HepG2 (cell line): ENCODE measurements at regions not wholly inside any gene's neighbourhood (a gene's known extent, or its start where the extent isn't known, plus 50 kb on each side); places are given as distances from the start of the nearest gene placed in this dataset.

Experiments used
- ATAC-seq: fragments of 200-7000 bp; cut with Tn5 transposase; 3 replicates; pipeline ENCODE4 v1.9.1; 2020; ENCODE audit warnings: mild to moderate bottlenecking, moderate library complexity
- BruUV-seq: library from RNA; stranded (reverse); fragments of 400-500 nt; replicated peaks from 2 replicates; lab custom pipeline; 2021; lab: Mats Ljungman, UMichigan
- CTCF ChIA-PET: fragments of 300-600 bp; formaldehyde crosslinking; extraction: SDS; loops from one replicate; lab custom pipeline; 2021; ENCODE audit warnings: low total read pairs, inconsistent platforms, low intra/inter-chr PET ratio; lab: Yijun Ruan, JAX
- POLR2A ChIA-PET: fragments of 350-600 bp; sonication (Branson Sonifier 250); formaldehyde crosslinking; loops from one replicate; lab custom pipeline; 2020; ENCODE audit warnings: antibody characterized with exemption, inconsistent platforms; lab: Yijun Ruan, JAX
- DNase-seq: peaks from one replicate; pipeline ENCODE4 v3.0.0-alpha.2; 2015; ENCODE audit warnings: low spot score
- FAIRE-seq: peaks from 3 replicates; lab custom pipeline; 2011; peaks lifted over from hg19 to GRCh38; lab: Jason Lieb, UNC
- H2AFZ ChIP-seq: one replicate; pipeline ENCODE4 v1.6.1; 2011; ENCODE audit warnings: low read length, inconsistent platforms
- H3K27ac ChIP-seq: fragments of 300-600 bp; 3 replicates; pipeline ENCODE4 v1.8.0; 2011; ENCODE audit warnings: mixed run types, mild to moderate bottlenecking, mixed read lengths, low read length, inconsistent platforms; ENCODE audit not compliant: insufficient read depth; ENCODE audit errors: extremely low read length
- H3K27me3 ChIP-seq, 2 experiments: fragments of 200-600 bp in 1 of 2; 2 replicates in 1 of 2; 3 replicates in 1 of 2; pipeline versions ENCODE4 v1.6.0 to v1.8.0; 2011; ENCODE audit warnings: low read length in 2 of 2, mild to moderate bottlenecking in 2 of 2, moderate library complexity in 2 of 2, inconsistent platforms in 1 of 2; ENCODE audit not compliant: insufficient read depth in 2 of 2, control insufficient read depth in 1 of 2
- H3K36me3 ChIP-seq, 2 experiments: fragments of 200-600 bp in 1 of 2; replicated peaks in 1 of 2; 2 replicates in 1 of 2; 3 replicates in 1 of 2; pipeline versions ENCODE4 v1.5.1 to v1.8.0; 2011; ENCODE audit warnings: low read length in 2 of 2, inconsistent platforms in 1 of 2; ENCODE audit not compliant: insufficient read depth in 2 of 2, control insufficient read depth in 1 of 2
- H3K4me1 ChIP-seq: 2 replicates; pipeline ENCODE4 v1.5.1; 2012; ENCODE audit warnings: low read length, inconsistent platforms; ENCODE audit not compliant: insufficient read depth
- H3K4me2 ChIP-seq: 2 replicates; pipeline ENCODE4 v1.6.0; 2011; ENCODE audit warnings: low read depth, low read length, inconsistent platforms
- H3K4me3 ChIP-seq, 3 experiments: fragments of 200-600 bp in 1 of 3; sonication (generic), shearing (Covaris generic) in 1 of 3; replicated peaks in 1 of 3; 2 replicates each; pipeline ENCODE4 v1.5.1; 2011 to 2016; ENCODE audit warnings: low read length in 3 of 3, inconsistent platforms in 2 of 3, low read depth in 2 of 3, mild to moderate bottlenecking in 2 of 3, control low read depth in 1 of 3, mixed read lengths in 1 of 3; ENCODE audit not compliant: insufficient read depth in 1 of 3
- H3K79me2 ChIP-seq: one replicate; pipeline ENCODE4 v1.6.1; 2011; ENCODE audit warnings: low read length, inconsistent platforms; ENCODE audit not compliant: insufficient read depth
- H3K9ac ChIP-seq: 2 replicates; pipeline ENCODE4 v1.6.0; 2011; ENCODE audit warnings: mild to moderate bottlenecking, low read depth, low read length, inconsistent platforms; ENCODE audit not compliant: insufficient read depth
- H3K9me3 ChIP-seq: 2 replicates; pipeline ENCODE4 v1.5.1; 2012; ENCODE audit warnings: mild to moderate bottlenecking, low read length
- H4K20me1 ChIP-seq: 2 replicates; pipeline ENCODE4 v1.6.0; 2011; ENCODE audit warnings: inconsistent platforms, mild to moderate bottlenecking, low read length, moderate library complexity; ENCODE audit not compliant: insufficient read depth
- ATF1 ChIP-seq: IDR thresholded peaks from 2 replicates; pipeline ENCODE4 v1.6.1; 2016; ENCODE audit warnings: mild to moderate bottlenecking, control low read depth
- CENPX ChIP-seq: sonication (generic); formaldehyde crosslinking; IDR thresholded peaks from 2 replicates; pipeline ENCODE4 v1.9.0; 2021; ENCODE audit warnings: mild to moderate bottlenecking, missing genetic modification reagents, moderate library complexity
- HDAC6 ChIP-seq: fragments of 200-600 bp; sonication (generic); IDR thresholded peaks from 2 replicates; pipeline ENCODE4 v1.7.0; 2017; ENCODE audit warnings: mild to moderate bottlenecking, antibody characterized with exemption, low read length, low read depth
- HMGA1 ChIP-seq: sonication (generic); formaldehyde crosslinking; conservative IDR thresholded peaks from 2 replicates; pipeline ENCODE4 v1.4.0; 2020; ENCODE audit warnings: missing genetic modification reagents
- ZFX ChIP-seq: sonication (generic); formaldehyde crosslinking; IDR thresholded peaks from 2 replicates; pipeline ENCODE4 v1.4.0; 2020; ENCODE audit warnings: mild to moderate bottlenecking, low read depth, missing genetic modification reagents, moderate library complexity
- ZNF33A ChIP-seq: sonication (generic); formaldehyde crosslinking; IDR thresholded peaks from 2 replicates; pipeline ENCODE4 v1.5.1; 2020; ENCODE audit warnings: missing genetic modification reagents, mild to moderate bottlenecking, moderate library complexity, borderline replicate concordance
- ZNF569 ChIP-seq: sonication (generic); formaldehyde crosslinking; IDR thresholded peaks from 2 replicates; pipeline ENCODE4 v1.5.0; 2020; ENCODE audit warnings: mild to moderate bottlenecking, missing genetic modification reagents, moderate library complexity, borderline replicate concordance
- WGBS: methylation state at CpG from one replicate; pipeline ENCODE4 v1.1.6; 2017; ENCODE audit warnings: low lambda C conversion rate; 5-methylcytosine and 5-hydroxymethylcytosine counted together
- in situ Hi-C: cut with HindIII; loops from 2 replicates; pipeline ENCODE4 v1.10.0; 2017; ENCODE audit warnings: low pct_unique_long_range_greater_than_20kb; ENCODE audit not compliant: extremely low pct_ligation_motif_present
- intact Hi-C: fragments of 100-400 bp; cut with micrococcal nuclease; formaldehyde crosslinking; loops from one replicate; pipeline ENCODE4 v1.10.0; 2022; ENCODE audit not compliant: unreplicated experiment
- TF ChIP-seq, protein P1 (sequence below): sonication (generic); formaldehyde crosslinking; IDR thresholded peaks from 2 replicates; pipeline ENCODE4 v1.5.0; 2020; ENCODE audit warnings: mild to moderate bottlenecking, missing genetic modification reagents, moderate library complexity
- TF ChIP-seq, protein P2 (sequence below), 2 experiments: fragments of 450-650 bp in 1 of 2; sonication (generic) in 1 of 2; formaldehyde crosslinking in 1 of 2; IDR thresholded peaks; 2 replicates each; pipeline versions ENCODE4 v1.6.1 to v1.8.0; 2016 to 2022; ENCODE audit warnings: antibody characterized with exemption in 1 of 2, mild to moderate bottlenecking in 1 of 2, missing genetic modification reagents in 1 of 2

DNA sequence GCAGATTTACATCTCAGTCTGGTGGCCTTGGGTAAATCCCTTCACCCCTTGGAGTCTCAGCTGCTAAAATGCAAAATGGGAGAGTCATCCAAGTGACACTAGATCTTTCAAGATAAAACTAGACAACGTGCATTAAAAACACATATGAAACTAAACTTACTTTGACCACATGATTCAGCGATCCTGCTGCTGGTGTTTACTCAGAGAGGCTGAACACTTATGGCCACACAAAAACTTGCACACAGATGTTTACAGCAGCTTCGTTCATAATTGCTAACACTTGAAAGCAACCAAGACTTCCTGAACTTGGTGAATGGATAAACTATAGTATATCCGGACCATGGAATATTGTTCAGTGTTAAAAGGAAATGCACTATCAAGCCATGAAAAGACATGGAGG lies 55.3 kb upstream of the GPR6 start:
- no TSS peak for BruUV-seq
- WGBS = under 1% methylated on average over 4 of the region's 4 CpGs
- H3K4me3 ChIP-seq = no peak overlapping the region
- in situ Hi-C loops (no loop called here), intact Hi-C loops (no loop called here)
- no peak overlapping the region for H2AFZ ChIP-seq
- no peaks in the 10 kb centered on the region for H3K79me2 ChIP-seq
- H4K20me1 ChIP-seq = no peaks in the 10 kb centered on the region
- no peaks in the 10 kb centered on the region for H3K4me1 ChIP-seq
- ChIA-PET CTCF (no interaction called here), POLR2A (no interaction called here)
- DNase-seq = no peak
- no peak for ATAC-seq
- H3K27ac ChIP-seq = no peak overlapping the region
- H3K27me3 ChIP-seq = peaks cover 0 to 2% of the 10 kb centered on the region in 2 experiments; a peak in 2 of 5 replicates
- TF ChIP-seq CENPX (CRISPR knock-in tag) (no peak), ATF1 (no peak), HDAC6 (no peak), ZNF33A (CRISPR knock-in tag) (no peak), HMGA1 (CRISPR knock-in tag) (no peak), ZNF569 (CRISPR knock-in tag) (no peak), ZFX (CRISPR knock-in tag) (no peak)
- TF ChIP-seq, protein P1, sequence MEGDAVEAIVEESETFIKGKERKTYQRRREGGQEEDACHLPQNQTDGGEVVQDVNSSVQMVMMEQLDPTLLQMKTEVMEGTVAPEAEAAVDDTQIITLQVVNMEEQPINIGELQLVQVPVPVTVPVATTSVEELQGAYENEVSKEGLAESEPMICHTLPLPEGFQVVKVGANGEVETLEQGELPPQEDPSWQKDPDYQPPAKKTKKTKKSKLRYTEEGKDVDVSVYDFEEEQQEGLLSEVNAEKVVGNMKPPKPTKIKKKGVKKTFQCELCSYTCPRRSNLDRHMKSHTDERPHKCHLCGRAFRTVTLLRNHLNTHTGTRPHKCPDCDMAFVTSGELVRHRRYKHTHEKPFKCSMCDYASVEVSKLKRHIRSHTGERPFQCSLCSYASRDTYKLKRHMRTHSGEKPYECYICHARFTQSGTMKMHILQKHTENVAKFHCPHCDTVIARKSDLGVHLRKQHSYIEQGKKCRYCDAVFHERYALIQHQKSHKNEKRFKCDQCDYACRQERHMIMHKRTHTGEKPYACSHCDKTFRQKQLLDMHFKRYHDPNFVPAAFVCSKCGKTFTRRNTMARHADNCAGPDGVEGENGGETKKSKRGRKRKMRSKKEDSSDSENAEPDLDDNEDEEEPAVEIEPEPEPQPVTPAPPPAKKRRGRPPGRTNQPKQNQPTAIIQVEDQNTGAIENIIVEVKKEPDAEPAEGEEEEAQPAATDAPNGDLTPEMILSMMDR (CRISPR knock-in tag) = no peak
- TF ChIP-seq, protein P2, sequence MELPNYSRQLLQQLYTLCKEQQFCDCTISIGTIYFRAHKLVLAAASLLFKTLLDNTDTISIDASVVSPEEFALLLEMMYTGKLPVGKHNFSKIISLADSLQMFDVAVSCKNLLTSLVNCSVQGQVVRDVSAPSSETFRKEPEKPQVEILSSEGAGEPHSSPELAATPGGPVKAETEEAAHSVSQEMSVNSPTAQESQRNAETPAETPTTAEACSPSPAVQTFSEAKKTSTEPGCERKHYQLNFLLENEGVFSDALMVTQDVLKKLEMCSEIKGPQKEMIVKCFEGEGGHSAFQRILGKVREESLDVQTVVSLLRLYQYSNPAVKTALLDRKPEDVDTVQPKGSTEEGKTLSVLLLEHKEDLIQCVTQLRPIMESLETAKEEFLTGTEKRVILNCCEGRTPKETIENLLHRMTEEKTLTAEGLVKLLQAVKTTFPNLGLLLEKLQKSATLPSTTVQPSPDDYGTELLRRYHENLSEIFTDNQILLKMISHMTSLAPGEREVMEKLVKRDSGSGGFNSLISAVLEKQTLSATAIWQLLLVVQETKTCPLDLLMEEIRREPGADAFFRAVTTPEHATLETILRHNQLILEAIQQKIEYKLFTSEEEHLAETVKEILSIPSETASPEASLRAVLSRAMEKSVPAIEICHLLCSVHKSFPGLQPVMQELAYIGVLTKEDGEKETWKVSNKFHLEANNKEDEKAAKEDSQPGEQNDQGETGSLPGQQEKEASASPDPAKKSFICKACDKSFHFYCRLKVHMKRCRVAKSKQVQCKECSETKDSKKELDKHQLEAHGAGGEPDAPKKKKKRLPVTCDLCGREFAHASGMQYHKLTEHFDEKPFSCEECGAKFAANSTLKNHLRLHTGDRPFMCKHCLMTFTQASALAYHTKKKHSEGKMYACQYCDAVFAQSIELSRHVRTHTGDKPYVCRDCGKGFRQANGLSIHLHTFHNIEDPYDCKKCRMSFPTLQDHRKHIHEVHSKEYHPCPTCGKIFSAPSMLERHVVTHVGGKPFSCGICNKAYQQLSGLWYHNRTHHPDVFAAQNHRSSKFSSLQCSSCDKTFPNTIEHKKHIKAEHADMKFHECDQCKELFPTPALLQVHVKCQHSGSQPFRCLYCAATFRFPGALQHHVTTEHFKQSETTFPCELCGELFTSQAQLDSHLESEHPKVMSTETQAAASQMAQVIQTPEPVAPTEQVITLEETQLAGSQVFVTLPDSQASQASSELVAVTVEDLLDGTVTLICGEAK (IDR thresholded peaks at IDR 0.05) = no peak
- TF ChIP-seq, protein P2 (CRISPR knock-in tag; IDR thresholded peaks at IDR 0.05) = no peak
- no peaks in the 10 kb centered on the region for H3K36me3 ChIP-seq
- H3K9ac ChIP-seq = no peak overlapping the region
- no peak overlapping the region for H3K4me2 ChIP-seq
- no peak for FAIRE-seq
- no peaks in the 10 kb centered on the region for H3K9me3 ChIP-seq
